ENCODE measurements at regions not wholly inside any gene's neighbourhood (a gene's known extent, or its start where the extent isn't known, plus 50 kb on each side); places are given as distances from the start of the nearest gene placed in this dataset.
"Not testable (repeated sequence)": the region's sequence is repeated elsewhere in the genome, so short reads cannot be mapped to it uniquely, and the experiment has no call there.

- no peak for DNase-seq (ENCODE audit: low spot score)
These were observed 1292.0 kb upstream of the CHAC2 start for GRCh38 chr2:52475590-52475989.

GRCh38 chr2:52474091-52474490, 1293.5 kb upstream of the CHAC2 start:
- no peak for DNase-seq (ENCODE audit: low spot score)

DNA sequence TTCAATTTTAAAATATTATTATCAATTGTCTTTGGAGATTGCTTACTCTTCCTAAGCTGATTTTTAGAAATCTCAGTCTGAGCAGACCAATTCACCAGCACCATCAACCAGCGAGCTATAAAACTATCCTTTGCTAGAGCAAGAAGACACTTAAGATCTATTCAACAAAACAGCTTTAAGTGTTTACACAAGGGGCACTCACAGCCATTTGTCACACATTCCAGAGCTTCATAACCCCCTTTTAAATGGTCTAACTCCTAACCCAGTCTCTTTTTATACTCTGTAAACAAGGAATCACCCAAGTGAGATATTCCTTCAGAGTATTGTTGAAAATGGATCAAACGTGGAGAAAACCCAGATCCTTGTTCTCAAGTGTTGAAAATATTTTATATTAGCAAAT, 1294.1 kb upstream of the CHAC2 start:
- no peak for DNase-seq (ENCODE audit: low spot score)

- DNase-seq (ENCODE audit: low spot score), result not testable (repeated sequence)
These were observed 1297.1 kb upstream of the CHAC2 start for GRCh38 chr2:52470457-52470856.

DNA sequence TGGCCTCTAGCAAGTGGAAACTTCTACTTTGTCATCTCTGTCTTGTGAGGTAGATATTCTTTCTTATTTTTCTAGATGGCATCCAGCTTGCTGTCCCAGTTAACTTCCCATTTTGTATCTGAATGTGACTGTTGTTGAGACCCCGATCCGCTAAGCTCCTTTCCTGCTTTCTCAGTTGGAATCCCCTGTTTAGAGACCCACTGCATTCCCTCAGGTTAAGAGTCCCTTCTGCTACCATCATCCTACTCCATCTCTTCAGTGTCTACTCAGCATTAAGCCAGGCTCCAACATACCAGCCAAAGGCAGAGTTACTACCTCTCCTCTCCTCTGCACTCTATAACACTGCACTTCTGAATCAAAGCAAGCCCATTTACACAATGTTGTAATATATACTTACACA, 1300.4 kb upstream of the CHAC2 start:
- DNase-seq (ENCODE audit: low spot score), result no peak

GRCh38 chr2:52465287-52465686, 1302.3 kb upstream of the CHAC2 start:
- no peak for DNase-seq (ENCODE audit: low spot score)

DNA sequence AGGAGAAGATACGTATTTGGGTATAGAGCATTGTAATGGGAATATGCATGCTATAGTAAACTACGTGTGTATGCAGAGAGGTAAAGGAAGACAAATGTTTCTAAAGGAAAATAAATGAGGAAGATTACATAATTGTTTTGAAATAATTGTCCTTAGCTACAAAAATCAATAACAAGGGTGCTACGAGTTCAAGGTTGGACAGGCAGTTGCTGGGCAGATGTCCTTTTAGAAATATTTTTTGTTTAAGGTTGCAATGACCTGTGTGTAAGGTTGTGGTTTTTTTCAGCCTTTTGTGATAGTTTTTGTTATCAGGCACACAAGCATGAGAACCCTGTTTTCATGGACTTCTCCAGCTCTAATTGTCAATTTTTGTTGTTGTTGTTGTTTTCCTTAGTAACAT, 1304.1 kb upstream of the CHAC2 start:
- no peak for DNase-seq (ENCODE audit: low spot score)

DNA sequence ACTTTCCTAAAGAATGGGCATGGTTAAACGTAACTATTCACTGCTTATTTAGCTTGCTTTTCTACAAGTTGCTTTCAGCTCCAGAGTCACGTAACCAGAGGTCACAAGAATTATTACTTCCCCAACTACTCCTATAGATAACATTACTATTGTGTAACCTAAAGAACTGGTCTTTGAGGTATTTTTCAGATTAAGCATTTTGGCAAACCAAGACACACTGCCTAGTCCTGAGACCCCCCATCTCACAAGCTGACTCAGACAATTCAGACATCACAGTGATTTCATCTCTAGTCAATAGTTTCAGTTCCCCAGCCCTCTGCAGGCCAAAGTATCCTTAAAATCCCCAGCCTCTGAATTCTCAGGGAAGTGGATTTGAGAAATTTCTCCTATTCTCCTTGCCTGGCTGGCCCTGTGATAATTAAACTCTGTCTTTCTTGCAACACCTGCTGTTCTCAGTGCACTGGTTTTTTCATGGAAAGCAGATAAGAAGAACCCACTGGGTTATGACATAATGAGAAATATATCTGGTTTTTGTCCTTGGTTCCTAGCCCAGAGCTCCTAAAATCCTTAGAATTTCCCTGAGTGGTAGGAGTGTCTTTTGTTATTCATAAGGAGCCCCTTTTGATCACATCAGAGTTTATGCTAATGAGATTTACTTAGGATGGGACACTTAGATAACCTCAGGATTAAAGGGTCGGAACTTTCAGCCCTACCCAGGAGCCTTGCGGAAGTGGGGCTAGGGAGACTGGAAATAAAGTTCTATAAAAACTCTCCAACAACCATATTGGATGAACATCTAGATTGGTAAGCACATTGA, 1310.8 kb upstream of the CHAC2 start:
- no peak for DNase-seq (ENCODE audit: low spot score)

GRCh38 chr2:52454962-52455361, 1312.6 kb upstream of the CHAC2 start:
- no peak for DNase-seq (ENCODE audit: low spot score)

DNA sequence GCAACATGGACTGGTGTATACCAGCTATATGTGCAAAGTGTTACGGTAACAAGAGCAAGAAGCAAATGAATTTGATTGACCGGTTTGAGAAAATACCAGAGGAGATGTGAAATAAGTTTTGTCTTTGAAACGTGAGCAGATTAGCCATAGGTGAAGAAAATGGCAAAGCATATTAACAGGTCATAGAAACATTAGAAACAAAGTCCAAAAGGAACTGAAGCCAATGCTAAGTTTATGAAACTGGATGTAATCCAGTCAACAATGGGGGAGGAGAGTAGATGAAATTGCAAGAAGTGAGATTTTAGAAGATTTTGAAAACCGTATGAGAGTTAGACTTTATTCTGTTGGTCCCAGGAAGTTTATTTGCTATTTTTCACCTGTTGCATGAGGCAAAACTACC, 1315.4 kb upstream of the CHAC2 start:
- no peak for DNase-seq (ENCODE audit: low spot score)

DNA sequence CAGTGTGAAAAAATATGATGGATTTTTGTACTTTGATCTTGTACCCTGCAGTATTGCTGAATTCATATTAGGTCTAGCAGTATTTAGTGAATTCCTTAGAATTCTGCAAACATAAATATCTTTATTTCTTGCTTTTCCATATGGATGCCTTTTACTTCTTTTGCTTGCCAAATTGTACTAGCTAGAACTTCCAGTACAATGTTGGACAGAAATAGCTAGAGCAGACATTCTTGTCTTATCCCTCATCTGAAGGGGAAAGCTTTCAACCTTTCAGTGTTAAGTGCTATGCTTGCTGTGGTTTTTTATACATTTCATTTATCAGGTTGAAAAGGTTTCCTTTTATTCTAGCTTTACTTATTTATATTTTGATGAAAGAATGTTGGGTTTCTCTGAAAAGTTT, 1321.9 kb upstream of the CHAC2 start:
- no peak for DNase-seq (ENCODE audit: low spot score)

DNA sequence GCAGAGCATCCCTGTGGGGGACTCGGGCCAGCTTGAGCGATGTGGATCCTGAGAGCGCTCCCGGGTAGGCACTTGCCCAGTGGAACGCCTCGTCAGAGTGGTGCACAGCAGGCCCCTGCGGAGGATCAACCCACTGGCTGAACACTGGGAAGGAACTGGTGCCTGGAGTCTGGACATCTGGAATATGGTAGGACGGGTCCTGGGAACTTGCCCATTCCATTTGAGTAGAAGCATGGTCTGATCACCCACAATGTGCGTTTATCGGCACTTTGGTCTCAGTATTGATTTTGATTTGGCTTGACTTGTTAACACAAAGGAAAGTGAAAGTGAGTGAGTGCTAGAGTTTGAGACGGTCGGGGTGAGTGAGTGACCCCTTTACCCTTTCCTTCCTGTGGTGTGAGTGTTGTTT, 1336.2 kb upstream of the CHAC2 start:
- no peak for DNase-seq (ENCODE audit: low spot score)

- DNase-seq (ENCODE audit: low spot score), result no peak
These were observed 1337.9 kb upstream of the CHAC2 start for GRCh38 chr2:52429740-52430139.

DNA sequence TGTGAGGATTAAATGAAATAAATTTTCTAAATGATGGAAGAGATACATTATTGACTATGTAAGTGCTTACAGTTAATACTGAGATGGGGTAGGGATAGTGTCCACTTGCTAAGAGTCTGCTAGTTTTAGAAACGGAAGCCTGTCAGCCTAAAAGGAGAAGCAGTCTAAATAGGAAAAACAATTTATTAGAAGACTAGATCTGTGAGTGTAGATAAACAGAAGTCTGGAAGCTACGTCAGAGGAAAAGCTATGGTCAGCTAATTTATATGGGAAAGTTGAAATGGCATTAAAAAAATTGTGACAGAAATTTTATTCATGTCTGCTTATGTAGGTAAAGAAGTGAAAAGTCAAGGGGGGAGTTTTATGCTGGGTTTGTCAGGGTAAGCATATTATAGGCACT, 1338.4 kb upstream of the CHAC2 start:
- no peak for DNase-seq (ENCODE audit: low spot score)

DNA sequence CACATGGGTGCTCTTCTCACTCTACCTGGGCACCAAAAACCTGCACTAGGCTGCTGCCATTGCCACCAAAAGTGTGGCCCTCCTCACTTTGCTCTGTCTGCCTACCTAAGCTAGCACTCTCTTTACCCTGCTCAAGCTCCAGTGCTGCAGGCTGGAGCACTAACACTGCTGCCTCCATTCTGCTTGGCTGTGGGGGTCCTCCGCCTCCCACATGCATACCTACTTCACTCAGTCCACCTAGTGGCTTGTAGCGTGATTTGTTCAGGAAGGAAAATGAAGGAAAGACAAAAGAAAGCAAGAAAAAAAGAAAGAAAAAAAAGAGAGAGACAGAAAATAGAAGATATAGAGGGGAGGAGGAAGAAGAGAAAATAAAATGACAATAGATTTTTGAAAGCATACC, 1339.4 kb upstream of the CHAC2 start:
- DNase-seq (ENCODE audit: low spot score), result no peak

- DNase-seq (ENCODE audit: low spot score), result no peak
These were observed 1343.9 kb upstream of the CHAC2 start for GRCh38 chr2:52423655-52424054.

DNA sequence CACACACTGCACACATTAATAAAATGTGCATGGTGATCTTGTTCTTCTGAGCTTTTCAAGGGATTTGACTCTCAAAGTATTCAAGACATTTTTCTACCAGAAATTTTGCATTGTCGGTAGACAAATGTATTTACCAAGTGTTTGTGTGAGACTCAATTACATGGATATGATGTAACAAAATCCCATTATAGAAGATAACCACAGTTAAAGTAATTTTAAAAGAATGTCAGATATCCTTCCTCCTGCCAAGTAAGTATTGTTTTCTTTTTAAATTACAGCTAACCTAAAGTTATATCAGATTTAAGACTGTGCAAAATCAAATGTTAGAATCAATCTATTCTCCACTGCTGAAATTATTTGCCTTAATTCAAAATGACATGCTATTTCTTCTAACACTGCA, 1344.5 kb upstream of the CHAC2 start:
- DNase-seq (ENCODE audit: low spot score), result no peak

- DNase-seq (ENCODE audit: low spot score), result peak; percentile 24
These were observed 1351.3 kb upstream of the CHAC2 start for GRCh38 chr2:52416340-52416739.

DNA sequence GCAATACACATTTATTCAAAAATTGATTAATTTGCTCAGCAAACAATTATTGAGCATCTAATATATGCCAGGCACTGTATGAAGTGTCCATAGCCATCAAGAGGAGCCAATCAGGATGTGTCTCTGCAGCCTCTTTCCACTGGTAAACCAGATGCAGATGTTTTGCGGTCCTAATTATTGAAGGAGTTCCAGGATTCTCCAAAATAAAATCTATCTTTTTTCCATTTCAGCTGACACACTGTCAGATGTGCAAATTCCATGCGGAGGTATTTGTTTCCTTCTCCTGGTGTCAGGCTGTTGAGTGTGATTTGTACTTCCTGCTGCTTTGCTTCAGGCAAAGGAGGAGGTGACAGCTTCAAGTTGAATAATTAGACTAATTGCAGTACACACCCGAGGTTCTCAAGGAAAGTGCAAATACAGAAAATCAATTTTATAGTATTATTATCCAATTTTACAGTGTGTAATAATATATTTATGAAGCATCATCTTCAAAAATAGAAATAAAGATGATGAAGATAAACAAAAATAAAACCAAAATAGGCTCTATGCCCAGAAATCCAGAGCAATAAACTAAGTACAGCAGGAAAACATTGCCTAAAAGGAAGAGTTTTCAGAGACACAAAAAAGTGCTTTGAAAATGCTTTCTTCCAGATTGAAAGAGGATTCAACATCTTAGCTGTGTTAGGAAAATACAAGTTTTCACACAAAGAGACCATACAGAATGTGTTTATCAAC, 1352.9 kb upstream of the CHAC2 start:
- DNase-seq (ENCODE audit: low spot score), result no peak

- DNase-seq (ENCODE audit: low spot score), result not testable (repeated sequence)
These were observed 1358.1 kb upstream of the CHAC2 start for GRCh38 chr2:52409308-52410118.

DNA sequence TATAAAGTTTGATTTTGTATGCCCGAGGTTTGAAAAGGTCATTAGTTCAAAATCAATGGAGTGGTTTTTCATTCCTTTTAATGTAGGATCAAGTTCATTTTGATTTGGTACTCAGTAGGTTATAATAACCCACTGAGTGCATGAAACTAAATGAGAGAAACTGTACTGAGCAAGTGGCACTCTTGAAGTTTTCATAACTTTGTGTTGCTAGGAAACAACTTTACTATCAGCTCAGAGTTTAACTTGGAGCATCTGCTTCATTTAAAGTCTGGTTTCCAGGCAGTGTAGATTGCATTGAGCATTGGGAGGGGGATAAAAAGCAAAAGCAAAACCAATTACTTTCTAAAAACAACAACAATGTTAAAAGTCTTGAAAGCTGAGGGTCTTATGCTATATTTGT, 1361.6 kb upstream of the CHAC2 start:
- DNase-seq (ENCODE audit: low spot score), result no peak

- DNase-seq (ENCODE audit: low spot score), result no peak
These were observed 1362.7 kb upstream of the CHAC2 start for GRCh38 chr2:52404866-52405265.

All from HT-29 (cell line).